Glutamatergic neuron (in vitro differentiated cells): ENCODE measurements at regions not wholly inside any gene's neighbourhood (a gene's known extent, or its start where the extent isn't known, plus 50 kb on each side); places are given as distances from the start of the nearest gene placed in this dataset.

ENCODE experiments used
- DNase-seq: peaks from one replicate; pipeline ENCODE4 v3.0.0; 2022
- H3K27ac Mint-ChIP-seq: one replicate; pipeline ENCODE4 v1.8.0; 2020; ENCODE audit warnings: mild to moderate bottlenecking, mixed read lengths, inconsistent platforms; ENCODE audit not compliant: unreplicated experiment
- H3K27me3 Mint-ChIP-seq: one replicate; pipeline ENCODE4 v1.8.0; 2020; ENCODE audit warnings: mild to moderate bottlenecking, moderate library complexity, mixed read lengths, inconsistent platforms; ENCODE audit not compliant: unreplicated experiment
- H3K36me3 Mint-ChIP-seq: one replicate; pipeline ENCODE4 v1.8.0; 2020; ENCODE audit warnings: mild to moderate bottlenecking, mixed read lengths, inconsistent platforms; ENCODE audit not compliant: unreplicated experiment
- H3K4me1 Mint-ChIP-seq: one replicate; pipeline ENCODE4 v1.8.0; 2020; ENCODE audit warnings: mild to moderate bottlenecking, low read depth, mixed read lengths, inconsistent platforms; ENCODE audit not compliant: unreplicated experiment
- H3K4me3 Mint-ChIP-seq: one replicate; pipeline ENCODE4 v1.8.0; 2020; ENCODE audit warnings: mild to moderate bottlenecking, mixed read lengths, inconsistent platforms; ENCODE audit not compliant: unreplicated experiment
- H3K9me3 Mint-ChIP-seq: one replicate; pipeline ENCODE4 v1.8.0; 2020; ENCODE audit warnings: mild to moderate bottlenecking, moderate library complexity, mixed read lengths, inconsistent platforms; ENCODE audit not compliant: unreplicated experiment
- TF ChIP-seq, protein P1 (sequence below): fragments of 200-600 bp; sonication (generic); IDR thresholded peaks from one replicate; pipeline ENCODE4 v1.5.0; 2021; ENCODE audit not compliant: partially characterized antibody, unreplicated experiment

DNA sequence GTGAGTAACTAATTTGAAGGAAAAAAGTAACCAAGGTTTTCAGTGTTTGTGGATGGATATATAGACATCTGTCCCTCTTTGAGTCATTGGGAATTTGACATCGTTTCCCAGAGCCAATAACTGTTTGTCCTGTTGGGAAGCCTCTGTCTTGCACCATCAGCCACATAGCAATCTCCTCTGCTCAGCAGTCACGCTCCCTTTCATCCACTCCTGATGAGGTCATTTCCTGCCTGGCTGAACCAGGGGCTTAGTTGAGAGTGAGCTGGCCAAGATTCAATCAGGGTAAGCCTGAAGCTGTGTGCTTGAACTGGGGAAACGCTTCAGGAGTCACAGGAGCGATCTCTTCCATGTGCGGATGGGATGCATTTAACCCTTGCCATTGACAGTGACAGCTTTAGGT is 121.5 kb upstream of the FOXQ1 start:
- TF ChIP-seq, protein P1, sequence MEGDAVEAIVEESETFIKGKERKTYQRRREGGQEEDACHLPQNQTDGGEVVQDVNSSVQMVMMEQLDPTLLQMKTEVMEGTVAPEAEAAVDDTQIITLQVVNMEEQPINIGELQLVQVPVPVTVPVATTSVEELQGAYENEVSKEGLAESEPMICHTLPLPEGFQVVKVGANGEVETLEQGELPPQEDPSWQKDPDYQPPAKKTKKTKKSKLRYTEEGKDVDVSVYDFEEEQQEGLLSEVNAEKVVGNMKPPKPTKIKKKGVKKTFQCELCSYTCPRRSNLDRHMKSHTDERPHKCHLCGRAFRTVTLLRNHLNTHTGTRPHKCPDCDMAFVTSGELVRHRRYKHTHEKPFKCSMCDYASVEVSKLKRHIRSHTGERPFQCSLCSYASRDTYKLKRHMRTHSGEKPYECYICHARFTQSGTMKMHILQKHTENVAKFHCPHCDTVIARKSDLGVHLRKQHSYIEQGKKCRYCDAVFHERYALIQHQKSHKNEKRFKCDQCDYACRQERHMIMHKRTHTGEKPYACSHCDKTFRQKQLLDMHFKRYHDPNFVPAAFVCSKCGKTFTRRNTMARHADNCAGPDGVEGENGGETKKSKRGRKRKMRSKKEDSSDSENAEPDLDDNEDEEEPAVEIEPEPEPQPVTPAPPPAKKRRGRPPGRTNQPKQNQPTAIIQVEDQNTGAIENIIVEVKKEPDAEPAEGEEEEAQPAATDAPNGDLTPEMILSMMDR, result no peak
- DNase-seq, result no peak
- Mint-ChIP-seq H3K9me3 (no peaks in the 10 kb centered on the region), H3K4me1 (no peaks in the 10 kb centered on the region), H3K27ac (no peak overlapping the region), H3K36me3 (peaks cover 6% of the 10 kb centered on the region), H3K27me3 (no peaks in the 10 kb centered on the region), H3K4me3 (no peak overlapping the region)

DNA sequence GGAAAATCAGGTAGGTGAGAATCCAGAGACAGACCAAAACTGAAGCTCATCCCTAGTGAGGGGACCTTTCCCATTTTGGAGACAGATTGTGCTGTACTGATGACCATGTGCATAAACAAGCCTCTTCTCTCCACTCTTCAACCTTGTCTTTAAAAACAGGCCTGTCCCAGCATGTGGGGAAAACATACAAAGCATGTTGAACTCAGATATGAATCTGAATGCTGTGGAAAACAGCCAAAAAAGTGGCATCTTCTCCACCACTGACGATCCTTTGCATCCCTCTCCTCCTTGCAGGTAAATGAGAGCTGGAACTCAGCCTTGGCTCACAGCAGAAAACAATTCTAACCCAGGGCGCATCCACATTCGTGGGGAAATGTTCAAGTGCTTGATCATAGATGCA is 123.7 kb upstream of the FOXQ1 start:
- H3K4me3 Mint-ChIP-seq, result no peak overlapping the region
- no peaks in the 10 kb centered on the region for H3K9me3 Mint-ChIP-seq
- TF ChIP-seq, protein P1, result no peak
- H3K36me3 Mint-ChIP-seq, result no peaks in the 10 kb centered on the region
- no peak overlapping the region for H3K27ac Mint-ChIP-seq
- DNase-seq, result no peak
- H3K27me3 Mint-ChIP-seq, result no peaks in the 10 kb centered on the region
- no peaks in the 10 kb centered on the region for H3K4me1 Mint-ChIP-seq

DNA sequence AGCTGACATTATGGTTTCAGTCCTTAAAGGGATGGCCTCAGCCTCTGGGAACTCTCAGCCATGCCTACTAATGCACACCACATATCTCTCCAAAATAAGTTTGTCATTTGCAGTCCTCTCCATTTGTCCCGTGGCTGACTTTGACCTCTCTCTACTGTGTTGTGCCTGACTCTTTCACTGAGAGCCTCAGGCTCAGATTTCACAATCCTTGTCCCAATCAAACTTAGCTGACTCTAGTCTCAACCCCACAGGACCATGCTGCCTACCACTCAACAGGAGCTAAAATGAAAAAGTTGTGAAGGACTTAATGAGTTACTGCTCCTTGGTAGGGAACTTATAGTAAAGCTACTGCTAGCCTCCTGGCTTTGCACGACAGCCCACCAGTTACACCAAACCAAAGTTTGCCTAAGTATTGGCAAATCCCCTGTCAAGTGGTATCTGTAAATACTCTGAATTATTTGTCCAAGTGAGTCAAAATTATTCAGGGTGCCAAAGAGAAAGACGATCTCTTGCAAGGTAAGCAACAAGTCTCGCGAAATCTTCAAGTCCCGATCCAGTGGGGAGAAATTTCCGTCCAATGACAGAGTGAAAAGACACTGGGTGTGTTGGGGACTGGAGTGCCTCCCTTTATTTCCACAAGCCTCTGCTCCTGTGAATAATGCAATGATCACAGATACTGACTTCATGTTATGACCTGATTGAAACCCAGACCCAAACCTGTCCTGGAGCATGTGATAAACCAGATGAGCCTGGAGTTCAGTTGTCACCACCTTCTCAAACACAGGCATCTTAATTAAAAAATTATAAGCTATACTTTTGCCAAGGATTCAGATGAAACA is 124.4 kb upstream of the FOXQ1 start:
- no peak overlapping the region for H3K4me3 Mint-ChIP-seq
- no peak overlapping the region for H3K27ac Mint-ChIP-seq
- DNase-seq, result no peak
- H3K9me3 Mint-ChIP-seq, result no peaks in the 10 kb centered on the region
- H3K27me3 Mint-ChIP-seq, result no peaks in the 10 kb centered on the region
- H3K36me3 Mint-ChIP-seq, result no peaks in the 10 kb centered on the region
- no peaks in the 10 kb centered on the region for H3K4me1 Mint-ChIP-seq
- TF ChIP-seq, protein P1, result no peak

DNA sequence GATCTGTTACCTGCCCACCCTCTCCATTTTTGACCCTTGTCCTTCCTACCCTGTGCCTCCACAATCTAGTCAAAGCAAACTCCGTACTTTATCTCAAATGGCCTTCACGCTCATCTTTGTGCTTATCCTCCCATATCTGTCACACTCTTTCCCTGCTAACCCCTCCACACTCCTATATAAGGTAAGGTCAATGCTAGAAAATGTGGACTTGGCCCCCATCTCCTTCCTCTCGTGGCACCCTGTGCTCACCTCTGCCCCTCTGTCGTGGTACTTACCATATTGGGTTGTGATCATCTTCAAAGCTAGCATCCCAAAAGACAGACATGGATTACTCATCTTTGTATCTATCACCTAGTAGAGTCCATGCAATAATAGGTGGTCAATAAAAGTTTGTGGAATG is 127.6 kb upstream of the FOXQ1 start:
- Mint-ChIP-seq H3K9me3 (no peaks in the 10 kb centered on the region), H3K36me3 (no peaks in the 10 kb centered on the region), H3K27ac (no peak overlapping the region), H3K4me3 (no peak overlapping the region), H3K27me3 (no peaks in the 10 kb centered on the region), H3K4me1 (peaks cover 2% of the 10 kb centered on the region)
- DNase-seq, result no peak
- TF ChIP-seq, protein P1, result no peak

DNA sequence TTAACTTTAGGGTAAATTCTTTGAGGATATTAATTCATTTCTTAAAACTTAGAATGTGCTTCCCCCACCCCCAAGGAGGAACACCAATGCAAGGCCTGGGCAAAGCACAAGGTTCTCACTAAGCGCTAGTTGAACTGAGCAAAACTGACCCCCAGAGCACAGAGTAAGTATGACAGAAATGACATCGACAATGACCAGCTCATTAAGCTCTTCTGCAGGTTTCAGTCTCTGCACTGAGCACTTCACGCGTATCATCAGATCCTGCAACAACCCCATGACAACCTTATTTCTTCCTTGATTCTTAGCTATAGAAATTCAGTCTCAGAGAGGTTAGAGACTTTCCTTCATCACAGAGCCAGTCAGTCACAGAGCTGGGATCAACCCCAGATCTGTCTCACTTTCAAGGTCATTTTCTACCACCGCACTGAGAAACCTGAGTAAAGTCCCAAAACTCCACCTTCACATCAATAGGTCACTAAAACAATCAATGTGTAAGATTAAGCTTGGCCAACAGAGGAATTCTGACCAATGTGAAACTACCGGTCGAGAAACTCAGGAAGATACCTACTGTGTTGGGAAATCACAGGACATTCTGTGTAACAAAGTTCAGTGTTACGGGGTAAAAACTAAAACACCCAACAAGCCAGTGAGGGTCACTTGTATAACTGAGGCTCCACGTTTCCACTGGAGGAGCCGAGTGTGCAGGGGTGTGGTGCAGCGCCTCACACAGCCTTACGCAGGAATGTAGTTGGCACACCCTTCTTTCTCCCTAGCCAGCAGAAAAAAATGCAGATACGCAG is 129.0 kb upstream of the FOXQ1 start:
- H3K9me3 Mint-ChIP-seq, result no peaks in the 10 kb centered on the region
- no peak overlapping the region for H3K4me3 Mint-ChIP-seq
- TF ChIP-seq, protein P1, result no peak
- no peaks in the 10 kb centered on the region for H3K27me3 Mint-ChIP-seq
- no peak for DNase-seq
- peaks cover 2% of the 10 kb centered on the region for H3K4me1 Mint-ChIP-seq
- H3K27ac Mint-ChIP-seq, result no peak overlapping the region
- no peaks in the 10 kb centered on the region for H3K36me3 Mint-ChIP-seq
